ENCODE measurements at regions not wholly inside any gene's neighbourhood (a gene's known extent, or its start where the extent isn't known, plus 50 kb on each side); places are given as distances from the start of the nearest gene placed in this dataset.
A peak's percentile ranks its signal among the peaks of the same experiment; 100 is the strongest.

DNA sequence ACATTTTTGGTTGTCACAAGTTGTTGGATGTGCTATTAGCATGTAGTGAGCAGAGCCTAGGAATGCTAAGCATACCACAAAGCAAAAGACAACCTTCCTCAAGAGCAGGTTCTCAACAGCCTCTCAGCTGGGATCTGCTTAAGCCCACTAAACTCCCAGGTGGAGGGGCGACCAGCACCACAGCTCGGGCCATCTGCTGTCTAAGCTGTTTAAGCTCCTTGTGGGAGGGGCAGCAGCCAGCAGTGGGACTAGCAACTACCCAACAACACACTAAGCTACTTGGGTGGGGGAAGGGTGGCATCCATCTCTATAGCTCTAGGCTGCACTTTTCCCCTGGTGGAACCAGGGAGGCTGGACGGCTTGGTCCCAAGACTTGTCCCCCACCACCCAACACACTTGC is 1052.7 kb upstream of the ARRDC3 start:
- no peaks in the 10 kb centered on the region for H3K36me3 ChIP-seq (ENCODE audit: insufficient read depth, low read length)
- H3K79me2 ChIP-seq (ENCODE audit: insufficient read depth, low read length), result no peaks in the 10 kb centered on the region
- DNase-seq (ENCODE audit: insufficient read length, low spot score, missing footprints), result no peak
- H3K27ac ChIP-seq (ENCODE audit: low read depth, low read length), result no peak overlapping the region
- H4K20me1 ChIP-seq (ENCODE audit: insufficient read depth, low read length), result no peaks in the 10 kb centered on the region
- H3K27me3 ChIP-seq (ENCODE audit: insufficient read depth, low read length), result no peaks in the 10 kb centered on the region
- H2AFZ ChIP-seq (ENCODE audit: low read length), result no peak overlapping the region
- no peak overlapping the region for H3K4me3 ChIP-seq (ENCODE audit: insufficient read depth, low read length)
- no peaks in the 10 kb centered on the region for H3K9me3 ChIP-seq (ENCODE audit: low read depth, low read length)
- TF ChIP-seq, protein P1, sequence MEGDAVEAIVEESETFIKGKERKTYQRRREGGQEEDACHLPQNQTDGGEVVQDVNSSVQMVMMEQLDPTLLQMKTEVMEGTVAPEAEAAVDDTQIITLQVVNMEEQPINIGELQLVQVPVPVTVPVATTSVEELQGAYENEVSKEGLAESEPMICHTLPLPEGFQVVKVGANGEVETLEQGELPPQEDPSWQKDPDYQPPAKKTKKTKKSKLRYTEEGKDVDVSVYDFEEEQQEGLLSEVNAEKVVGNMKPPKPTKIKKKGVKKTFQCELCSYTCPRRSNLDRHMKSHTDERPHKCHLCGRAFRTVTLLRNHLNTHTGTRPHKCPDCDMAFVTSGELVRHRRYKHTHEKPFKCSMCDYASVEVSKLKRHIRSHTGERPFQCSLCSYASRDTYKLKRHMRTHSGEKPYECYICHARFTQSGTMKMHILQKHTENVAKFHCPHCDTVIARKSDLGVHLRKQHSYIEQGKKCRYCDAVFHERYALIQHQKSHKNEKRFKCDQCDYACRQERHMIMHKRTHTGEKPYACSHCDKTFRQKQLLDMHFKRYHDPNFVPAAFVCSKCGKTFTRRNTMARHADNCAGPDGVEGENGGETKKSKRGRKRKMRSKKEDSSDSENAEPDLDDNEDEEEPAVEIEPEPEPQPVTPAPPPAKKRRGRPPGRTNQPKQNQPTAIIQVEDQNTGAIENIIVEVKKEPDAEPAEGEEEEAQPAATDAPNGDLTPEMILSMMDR (IDR thresholded peaks at IDR 0.05; ENCODE audit: extremely low read depth, low read depth, low read length), result no peak
- no peaks in the 10 kb centered on the region for H3K4me1 ChIP-seq (ENCODE audit: insufficient read depth, low read length)
- H3K4me2 ChIP-seq (ENCODE audit: insufficient read depth, low read length), result no peak overlapping the region

DNA sequence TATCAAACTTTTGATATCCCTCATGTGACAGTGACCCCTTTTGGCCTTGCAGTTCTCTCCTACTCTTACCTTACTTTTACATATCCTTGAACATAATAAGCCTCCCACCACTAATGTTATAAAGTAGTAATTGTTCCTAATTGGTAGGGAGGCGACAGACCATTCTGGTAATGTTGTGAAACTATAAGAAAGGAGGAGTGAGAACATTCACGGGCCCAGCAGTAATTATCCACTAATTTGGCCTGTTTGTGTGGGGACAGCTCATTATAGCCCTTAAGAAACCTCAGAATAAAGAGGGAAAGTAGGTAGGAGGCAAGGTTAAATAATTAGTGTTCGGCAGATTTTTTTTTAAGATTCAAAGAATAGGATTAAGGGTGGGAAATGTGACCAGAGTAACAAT is 1046.5 kb upstream of the ARRDC3 start:
- no peaks in the 10 kb centered on the region for H3K4me1 ChIP-seq (ENCODE audit: insufficient read depth, low read length)

DNA sequence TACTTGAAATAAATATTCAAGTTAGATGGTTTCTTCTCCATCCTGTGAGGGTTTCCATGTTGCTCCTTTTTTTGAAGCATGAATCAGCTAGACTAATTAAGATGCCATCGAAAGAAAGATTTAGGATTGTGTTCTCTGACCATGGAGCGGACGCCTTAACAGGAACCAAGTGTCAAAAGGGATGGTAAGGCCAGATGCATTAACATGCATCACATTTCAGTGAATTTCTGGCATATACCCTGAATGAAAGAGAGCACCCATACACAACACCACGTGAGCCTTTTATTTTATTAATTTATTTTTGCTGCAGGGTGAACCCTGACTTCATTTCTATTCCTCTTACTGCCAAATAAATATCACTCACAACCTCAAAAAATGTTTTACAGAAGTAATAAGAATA is 1045.3 kb upstream of the ARRDC3 start:
- Histone ChIP-seq H3K4me1 (ENCODE audit: insufficient read depth, low read length) (no peaks in the 10 kb centered on the region), H3K4me3 (ENCODE audit: insufficient read depth, low read length) (no peak overlapping the region), H3K27me3 (ENCODE audit: insufficient read depth, low read length) (no peaks in the 10 kb centered on the region), H3K36me3 (ENCODE audit: insufficient read depth, low read length) (no peaks in the 10 kb centered on the region), H3K9me3 (ENCODE audit: low read depth, low read length) (no peaks in the 10 kb centered on the region), H3K4me2 (ENCODE audit: insufficient read depth, low read length) (no peak overlapping the region), H3K79me2 (ENCODE audit: insufficient read depth, low read length) (no peaks in the 10 kb centered on the region), H2AFZ (ENCODE audit: low read length) (no peak overlapping the region), H4K20me1 (ENCODE audit: insufficient read depth, low read length) (no peaks in the 10 kb centered on the region), H3K27ac (ENCODE audit: low read depth, low read length) (no peak overlapping the region)
- TF ChIP-seq, protein P1 (IDR thresholded peaks at IDR 0.05; ENCODE audit: extremely low read depth, low read depth, low read length), result no peak
- DNase-seq (ENCODE audit: insufficient read length, low spot score, missing footprints), result peak; percentile 2

More for the DNA sequence above, 1046.5 kb upstream of the ARRDC3 start:
- TF ChIP-seq, protein P1 (IDR thresholded peaks at IDR 0.05; ENCODE audit: extremely low read depth, low read depth, low read length), result no peak
- DNase-seq (ENCODE audit: insufficient read length, low spot score, missing footprints), result no peak
- H3K36me3 ChIP-seq (ENCODE audit: insufficient read depth, low read length), result no peaks in the 10 kb centered on the region
- H3K4me3 ChIP-seq (ENCODE audit: insufficient read depth, low read length), result no peak overlapping the region
- no peak overlapping the region for H2AFZ ChIP-seq (ENCODE audit: low read length)
- H3K27ac ChIP-seq (ENCODE audit: low read depth, low read length), result no peak overlapping the region
- H4K20me1 ChIP-seq (ENCODE audit: insufficient read depth, low read length), result no peaks in the 10 kb centered on the region
- H3K79me2 ChIP-seq (ENCODE audit: insufficient read depth, low read length), result no peaks in the 10 kb centered on the region
- no peaks in the 10 kb centered on the region for H3K27me3 ChIP-seq (ENCODE audit: insufficient read depth, low read length)
- no peaks in the 10 kb centered on the region for H3K9me3 ChIP-seq (ENCODE audit: low read depth, low read length)
- H3K4me2 ChIP-seq (ENCODE audit: insufficient read depth, low read length), result no peak overlapping the region

DNA sequence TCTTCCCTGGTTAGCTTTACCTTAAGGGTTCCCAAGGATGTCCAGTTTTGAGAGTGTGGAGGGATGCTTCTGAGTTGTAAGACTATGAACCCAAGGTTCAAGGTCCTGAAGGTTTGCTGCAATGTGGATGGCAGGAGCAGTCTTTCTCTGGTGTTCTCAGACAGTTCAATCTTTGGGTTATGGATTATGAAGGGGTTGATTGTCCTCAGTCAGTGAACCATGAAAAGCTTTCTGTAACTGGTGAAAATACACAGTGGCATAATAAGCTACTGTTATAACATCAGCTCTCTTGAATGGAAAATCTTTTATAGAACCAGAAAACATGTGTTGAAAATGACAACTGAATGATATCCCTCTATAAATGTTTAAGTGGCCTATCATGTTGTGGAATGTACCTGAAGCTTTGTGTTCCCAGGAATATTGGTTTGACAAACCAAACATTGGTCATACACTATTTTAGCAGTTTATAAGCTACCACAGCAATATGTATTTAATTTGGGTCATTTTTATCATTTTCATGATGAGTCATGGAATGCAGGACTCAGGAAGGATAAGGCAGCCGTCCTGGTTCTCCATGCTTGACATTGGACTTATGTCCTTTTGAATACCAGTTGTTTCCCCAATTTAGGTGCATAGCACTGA is 1041.8 kb upstream of the ARRDC3 start:
- Histone ChIP-seq H3K4me2 (ENCODE audit: insufficient read depth, low read length) (no peak overlapping the region), H3K4me3 (ENCODE audit: insufficient read depth, low read length) (no peak overlapping the region), H3K4me1 (ENCODE audit: insufficient read depth, low read length) (no peaks in the 10 kb centered on the region), H4K20me1 (ENCODE audit: insufficient read depth, low read length) (no peaks in the 10 kb centered on the region), H3K79me2 (ENCODE audit: insufficient read depth, low read length) (no peaks in the 10 kb centered on the region), H2AFZ (ENCODE audit: low read length) (no peak overlapping the region), H3K9me3 (ENCODE audit: low read depth, low read length) (no peaks in the 10 kb centered on the region), H3K27ac (ENCODE audit: low read depth, low read length) (no peak overlapping the region), H3K27me3 (ENCODE audit: insufficient read depth, low read length) (no peaks in the 10 kb centered on the region), H3K36me3 (ENCODE audit: insufficient read depth, low read length) (no peaks in the 10 kb centered on the region)
- TF ChIP-seq, protein P1 (IDR thresholded peaks at IDR 0.05; ENCODE audit: extremely low read depth, low read depth, low read length), result no peak
- DNase-seq (ENCODE audit: insufficient read length, low spot score, missing footprints), result no peak
